ENCODE measurements at regions not wholly inside any gene's neighbourhood (a gene's known extent, or its start where the extent isn't known, plus 50 kb on each side); places are given as distances from the start of the nearest gene placed in this dataset.
"Not testable (repeated sequence)": the region's sequence is repeated elsewhere in the genome, so short reads cannot be mapped to it uniquely, and the experiment has no call there.

GRCh38 chr20:25932806-25933205 lies 236.2 kb upstream of the ZNF337 start:
- H3K27me3 Mint-ChIP-seq, H3K4me3 Mint-ChIP-seq, H3K27ac Mint-ChIP-seq, H3K4me1 Mint-ChIP-seq, H3K36me3 Mint-ChIP-seq, H3K9me3 Mint-ChIP-seq, DNase-seq: not testable (repeated sequence)

- H3K9me3 Mint-ChIP-seq, H3K4me3 Mint-ChIP-seq: not testable (repeated sequence)
Observed at GRCh38 chr20:25932170-25932569, 235.5 kb upstream of the ZNF337 start.

GRCh38 chr20:25902321-25902720 lies 205.7 kb upstream of the ZNF337 start:
- not testable (repeated sequence) for H3K4me3 Mint-ChIP-seq, H3K4me1 Mint-ChIP-seq, H3K9me3 Mint-ChIP-seq, DNase-seq, H3K27me3 Mint-ChIP-seq, H3K36me3 Mint-ChIP-seq, H3K27ac Mint-ChIP-seq

More at GRCh38 chr20:25932170-25932569, 235.5 kb upstream of the ZNF337 start:
- not testable (repeated sequence) for DNase-seq, H3K27me3 Mint-ChIP-seq, H3K4me1 Mint-ChIP-seq, H3K27ac Mint-ChIP-seq, H3K36me3 Mint-ChIP-seq

- DNase-seq, H3K4me3 Mint-ChIP-seq, H3K9me3 Mint-ChIP-seq, H3K27me3 Mint-ChIP-seq, H3K36me3 Mint-ChIP-seq, H3K4me1 Mint-ChIP-seq, H3K27ac Mint-ChIP-seq: not testable (repeated sequence)
Observed at GRCh38 chr20:25898663-25899062, 202.0 kb upstream of the ZNF337 start.

GRCh38 chr20:25879096-25879495 lies 182.4 kb upstream of the ZNF337 start:
- H3K4me1 Mint-ChIP-seq, H3K27ac Mint-ChIP-seq, DNase-seq, H3K36me3 Mint-ChIP-seq, H3K9me3 Mint-ChIP-seq, H3K4me3 Mint-ChIP-seq: not testable (repeated sequence)
- peaks cover 12% of the 10 kb centered on the region for H3K27me3 Mint-ChIP-seq

GRCh38 chr20:25868650-25868979 lies 172.0 kb upstream of the ZNF337 start:
- H3K27me3 Mint-ChIP-seq = peaks cover 57% of the 10 kb centered on the region
- not testable (repeated sequence) for H3K4me3 Mint-ChIP-seq, H3K36me3 Mint-ChIP-seq, DNase-seq, H3K4me1 Mint-ChIP-seq, H3K9me3 Mint-ChIP-seq, H3K27ac Mint-ChIP-seq

GRCh38 chr20:25867776-25868649 lies 171.4 kb upstream of the ZNF337 start:
- no peaks in the 10 kb centered on the region for H3K9me3 Mint-ChIP-seq

GRCh38 chr20:25867015-25867775 lies 170.5 kb upstream of the ZNF337 start:
- not testable (repeated sequence) for H3K36me3 Mint-ChIP-seq, H3K27ac Mint-ChIP-seq, H3K4me3 Mint-ChIP-seq, DNase-seq, H3K9me3 Mint-ChIP-seq
- peaks cover 69% of the 10 kb centered on the region for H3K27me3 Mint-ChIP-seq
- H3K4me1 Mint-ChIP-seq = peaks cover 20% of the 10 kb centered on the region

More at GRCh38 chr20:25867776-25868649, 171.4 kb upstream of the ZNF337 start:
- no peaks in the 10 kb centered on the region for H3K36me3 Mint-ChIP-seq
- H3K27me3 Mint-ChIP-seq = peaks cover 61% of the 10 kb centered on the region
- no peak overlapping the region for H3K27ac Mint-ChIP-seq
- DNase-seq = peak; percentile 76
- peaks cover 12% of the 10 kb centered on the region for H3K4me1 Mint-ChIP-seq
- no peak overlapping the region for H3K4me3 Mint-ChIP-seq

- no peak overlapping the region for H3K27ac Mint-ChIP-seq
- H3K4me1 Mint-ChIP-seq = peaks cover 24% of the 10 kb centered on the region
- DNase-seq = peak; percentile 75
- peak overlapping the region; percentile 57 for H3K4me3 Mint-ChIP-seq
- H3K27me3 Mint-ChIP-seq = peaks cover 81% of the 10 kb centered on the region
- H3K9me3 Mint-ChIP-seq = no peaks in the 10 kb centered on the region
- H3K36me3 Mint-ChIP-seq = no peaks in the 10 kb centered on the region
Observed at GRCh38 chr20:25865715-25866656, 169.3 kb upstream of the ZNF337 start.

GRCh38 chr20:25864963-25865714 lies 168.5 kb upstream of the ZNF337 start:
- peak overlapping the region; percentile 57 for H3K4me3 Mint-ChIP-seq
- H3K27ac Mint-ChIP-seq, H3K36me3 Mint-ChIP-seq, H3K9me3 Mint-ChIP-seq, DNase-seq: not testable (repeated sequence)
- H3K27me3 Mint-ChIP-seq = peaks cover 89% of the 10 kb centered on the region
- peaks cover 31% of the 10 kb centered on the region for H3K4me1 Mint-ChIP-seq

GRCh38 chr20:25864326-25864962 lies 167.8 kb upstream of the ZNF337 start:
- H3K36me3 Mint-ChIP-seq = no peaks in the 10 kb centered on the region
- H3K27me3 Mint-ChIP-seq = peaks cover 96% of the 10 kb centered on the region
- H3K4me3 Mint-ChIP-seq = no peak overlapping the region
- no peaks in the 10 kb centered on the region for H3K9me3 Mint-ChIP-seq
- H3K4me1 Mint-ChIP-seq = peaks cover 31% of the 10 kb centered on the region
- no peak for DNase-seq
- no peak overlapping the region for H3K27ac Mint-ChIP-seq

- Mint-ChIP-seq H3K9me3 (no peaks in the 10 kb centered on the region), H3K4me3 (peak overlapping the region; percentile 64), H3K4me1 (peaks cover 32% of the 10 kb centered on the region), H3K36me3 (no peaks in the 10 kb centered on the region), H3K27ac (no peak overlapping the region), H3K27me3 (peaks cover 96% of the 10 kb centered on the region)
- no peak for DNase-seq
Observed at GRCh38 chr20:25863536-25864325, 167.1 kb upstream of the ZNF337 start.

GRCh38 chr20:25862967-25863530 lies 166.4 kb upstream of the ZNF337 start:
- Mint-ChIP-seq H3K27me3 (peaks cover 96% of the 10 kb centered on the region), H3K4me1 (peaks cover 34% of the 10 kb centered on the region), H3K4me3 (peak overlapping the region; percentile 64)
- peak; percentile 86 for DNase-seq
- H3K36me3 Mint-ChIP-seq, H3K27ac Mint-ChIP-seq, H3K9me3 Mint-ChIP-seq: not testable (repeated sequence)
